WTC11 (cell line): ENCODE measurements at regions not wholly inside any gene's neighbourhood (a gene's known extent, or its start where the extent isn't known, plus 50 kb on each side); places are given as distances from the start of the nearest gene placed in this dataset.

ENCODE experiments used
- ATAC-seq: fragments of 200-7000 bp; cut with Tn5 transposase; 2 replicates; pipeline ENCODE4 v1.10.0; 2021; ENCODE audit warnings: mild to moderate bottlenecking, moderate library complexity
- CTCF ChIA-PET: fragments of 300-600 bp; sonication (Branson Sonifier 250); formaldehyde crosslinking; loops from one replicate; lab custom pipeline; 2021; ENCODE audit warnings: antibody characterized with exemption; lab: Charles Lee
- POLR2A ChIA-PET: fragments of 350-600 bp; sonication (Branson Sonifier 250); formaldehyde crosslinking; loops from one replicate; lab custom pipeline; 2021; ENCODE audit warnings: antibody characterized with exemption; lab: Charles Lee
- DNase-seq: peaks from one replicate; pipeline ENCODE4 v3.0.0; 2021; ENCODE audit warnings: low spot score
- H3K27ac Mint-ChIP-seq: 2 replicates; pipeline ENCODE4 v1.8.0; 2021; ENCODE audit warnings: mixed read lengths
- H3K27me3 Mint-ChIP-seq: 2 replicates; pipeline ENCODE4 v1.8.0; 2021; ENCODE audit warnings: low read depth, mild to moderate bottlenecking, moderate library complexity, mixed read lengths
- H3K36me3 Mint-ChIP-seq: 2 replicates; pipeline ENCODE4 v1.8.0; 2021; ENCODE audit warnings: mixed read lengths
- H3K4me1 Mint-ChIP-seq: 2 replicates; pipeline ENCODE4 v1.8.0; 2022; ENCODE audit warnings: mixed read lengths
- H3K4me3 Mint-ChIP-seq: 2 replicates; pipeline ENCODE4 v1.8.0; 2021; ENCODE audit warnings: mild to moderate bottlenecking, moderate library complexity, mixed read lengths
- H3K9me3 Mint-ChIP-seq: 2 replicates; pipeline ENCODE4 v1.8.0; 2021; ENCODE audit warnings: mixed read lengths
- FOXJ3 ChIP-seq: sonication (generic); formaldehyde crosslinking; IDR thresholded peaks from 2 replicates; pipeline ENCODE4 v1.9.0; 2021; ENCODE audit warnings: missing genetic modification reagents, mild to moderate bottlenecking, borderline replicate concordance
- GTF2I ChIP-seq: fragments of 250-450 bp; sonication (Bioruptor Pico); conservative IDR thresholded peaks from 2 replicates; pipeline ENCODE4 v1.4.0; 2021; ENCODE audit warnings: mild to moderate bottlenecking
- JUN ChIP-seq: sonication (generic); formaldehyde crosslinking; IDR thresholded peaks from 2 replicates; pipeline ENCODE4 v1.8.0; 2023; ENCODE audit warnings: mild to moderate bottlenecking, missing genetic modification reagents
- NFATC4 ChIP-seq: fragments of 250-450 bp; sonication (Bioruptor Pico); IDR thresholded peaks from 2 replicates; pipeline ENCODE4 v1.9.0; 2021; ENCODE audit warnings: mild to moderate bottlenecking
- OVOL2 ChIP-seq: fragments of 250-450 bp; sonication (Bioruptor Pico); IDR thresholded peaks from 2 replicates; pipeline ENCODE4 v1.9.0; 2021; ENCODE audit warnings: mild to moderate bottlenecking, borderline replicate concordance
- SMAD3 ChIP-seq: sonication (generic); formaldehyde crosslinking; IDR thresholded peaks from 2 replicates; pipeline ENCODE4 v1.8.0; 2022; ENCODE audit warnings: missing genetic modification reagents, mild to moderate bottlenecking, borderline replicate concordance
- SP1 ChIP-seq: sonication (generic); formaldehyde crosslinking; conservative IDR thresholded peaks from 2 replicates; pipeline ENCODE4 v1.8.1; 2022; ENCODE audit warnings: missing genetic modification reagents
- ZNF121 ChIP-seq: sonication (generic); formaldehyde crosslinking; IDR thresholded peaks from 2 replicates; pipeline ENCODE4 v1.8.0; 2023; ENCODE audit warnings: missing genetic modification reagents
- ZNF219 ChIP-seq: sonication (generic); formaldehyde crosslinking; IDR thresholded peaks from 2 replicates; pipeline ENCODE4 v1.8.0; 2023; ENCODE audit warnings: missing genetic modification reagents, mild to moderate bottlenecking, borderline replicate concordance
- ZNF423 ChIP-seq: fragments of 250-450 bp; sonication (Bioruptor Pico); IDR thresholded peaks from 2 replicates; pipeline ENCODE4 v2.1.2; 2022; ENCODE audit warnings: mild to moderate bottlenecking, moderate library complexity
- TF ChIP-seq, protein P1 (sequence below): fragments of 250-450 bp; sonication (Bioruptor Pico); IDR thresholded peaks from 2 replicates; pipeline ENCODE4 v1.9.0; 2021; ENCODE audit warnings: mild to moderate bottlenecking
- TF ChIP-seq, protein P2 (sequence below): sonication (generic); formaldehyde crosslinking; IDR thresholded peaks from 2 replicates; pipeline ENCODE4 v1.8.0; 2023; ENCODE audit warnings: missing genetic modification reagents
- TF ChIP-seq, protein P3 (sequence below): sonication (generic); formaldehyde crosslinking; IDR thresholded peaks from 2 replicates; pipeline ENCODE4 v1.8.1; 2022; ENCODE audit warnings: missing genetic modification reagents, borderline replicate concordance
- TF ChIP-seq, protein P4 (sequence below): sonication (generic); formaldehyde crosslinking; IDR thresholded peaks from 2 replicates; pipeline ENCODE4 v1.8.0; 2023; ENCODE audit warnings: mild to moderate bottlenecking, missing genetic modification reagents
- TF ChIP-seq, protein P5 (sequence below): sonication (generic); formaldehyde crosslinking; IDR thresholded peaks from 2 replicates; pipeline ENCODE4 v1.8.0; 2022; ENCODE audit warnings: mild to moderate bottlenecking, missing genetic modification reagents
- TF ChIP-seq, protein P6 (sequence below): fragments of 250-450 bp; sonication (Bioruptor Pico); IDR thresholded peaks from 2 replicates; pipeline ENCODE4 v1.9.0; 2021; ENCODE audit warnings: moderate library complexity, mild to moderate bottlenecking, inconsistent platforms, borderline replicate concordance
- TF ChIP-seq, protein P7 (sequence below): sonication (generic); formaldehyde crosslinking; IDR thresholded peaks from 2 replicates; pipeline ENCODE4 v1.8.1; 2023; ENCODE audit warnings: mild to moderate bottlenecking, missing genetic modification reagents
- TF ChIP-seq, protein P8 (sequence below): sonication (generic); formaldehyde crosslinking; IDR thresholded peaks from 2 replicates; pipeline ENCODE4 v1.8.1; 2023; ENCODE audit warnings: mild to moderate bottlenecking, missing genetic modification reagents, borderline replicate concordance

DNA sequence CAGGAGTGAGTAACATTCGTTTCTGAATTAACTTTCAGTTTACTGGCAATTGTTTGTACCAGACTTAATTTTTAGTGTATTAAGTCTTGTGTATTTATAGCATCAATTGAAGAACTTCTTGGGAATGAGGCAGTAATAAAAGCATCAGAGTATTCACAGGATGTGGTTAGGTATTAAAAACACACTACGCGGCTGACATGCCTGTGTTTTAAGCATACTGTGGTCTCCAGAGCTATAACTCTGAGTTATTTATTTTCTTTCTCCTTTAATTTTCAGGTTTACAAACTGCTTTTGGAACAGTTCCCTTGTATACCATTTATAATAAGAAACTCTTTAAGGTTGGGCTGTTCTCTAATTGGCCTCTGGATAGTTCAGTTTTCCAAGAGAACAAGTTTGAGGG lies 626.1 kb upstream of the NRG3 start (continued):
- TF ChIP-seq, protein P1, sequence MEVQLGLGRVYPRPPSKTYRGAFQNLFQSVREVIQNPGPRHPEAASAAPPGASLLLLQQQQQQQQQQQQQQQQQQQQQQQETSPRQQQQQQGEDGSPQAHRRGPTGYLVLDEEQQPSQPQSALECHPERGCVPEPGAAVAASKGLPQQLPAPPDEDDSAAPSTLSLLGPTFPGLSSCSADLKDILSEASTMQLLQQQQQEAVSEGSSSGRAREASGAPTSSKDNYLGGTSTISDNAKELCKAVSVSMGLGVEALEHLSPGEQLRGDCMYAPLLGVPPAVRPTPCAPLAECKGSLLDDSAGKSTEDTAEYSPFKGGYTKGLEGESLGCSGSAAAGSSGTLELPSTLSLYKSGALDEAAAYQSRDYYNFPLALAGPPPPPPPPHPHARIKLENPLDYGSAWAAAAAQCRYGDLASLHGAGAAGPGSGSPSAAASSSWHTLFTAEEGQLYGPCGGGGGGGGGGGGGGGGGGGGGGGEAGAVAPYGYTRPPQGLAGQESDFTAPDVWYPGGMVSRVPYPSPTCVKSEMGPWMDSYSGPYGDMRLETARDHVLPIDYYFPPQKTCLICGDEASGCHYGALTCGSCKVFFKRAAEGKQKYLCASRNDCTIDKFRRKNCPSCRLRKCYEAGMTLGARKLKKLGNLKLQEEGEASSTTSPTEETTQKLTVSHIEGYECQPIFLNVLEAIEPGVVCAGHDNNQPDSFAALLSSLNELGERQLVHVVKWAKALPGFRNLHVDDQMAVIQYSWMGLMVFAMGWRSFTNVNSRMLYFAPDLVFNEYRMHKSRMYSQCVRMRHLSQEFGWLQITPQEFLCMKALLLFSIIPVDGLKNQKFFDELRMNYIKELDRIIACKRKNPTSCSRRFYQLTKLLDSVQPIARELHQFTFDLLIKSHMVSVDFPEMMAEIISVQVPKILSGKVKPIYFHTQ (CRISPR knock-in tag) = no peak
- no peak for TF ChIP-seq OVOL2
- TF ChIP-seq, protein P2, sequence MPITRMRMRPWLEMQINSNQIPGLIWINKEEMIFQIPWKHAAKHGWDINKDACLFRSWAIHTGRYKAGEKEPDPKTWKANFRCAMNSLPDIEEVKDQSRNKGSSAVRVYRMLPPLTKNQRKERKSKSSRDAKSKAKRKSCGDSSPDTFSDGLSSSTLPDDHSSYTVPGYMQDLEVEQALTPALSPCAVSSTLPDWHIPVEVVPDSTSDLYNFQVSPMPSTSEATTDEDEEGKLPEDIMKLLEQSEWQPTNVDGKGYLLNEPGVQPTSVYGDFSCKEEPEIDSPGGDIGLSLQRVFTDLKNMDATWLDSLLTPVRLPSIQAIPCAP (CRISPR knock-in tag) = no peak

DNA sequence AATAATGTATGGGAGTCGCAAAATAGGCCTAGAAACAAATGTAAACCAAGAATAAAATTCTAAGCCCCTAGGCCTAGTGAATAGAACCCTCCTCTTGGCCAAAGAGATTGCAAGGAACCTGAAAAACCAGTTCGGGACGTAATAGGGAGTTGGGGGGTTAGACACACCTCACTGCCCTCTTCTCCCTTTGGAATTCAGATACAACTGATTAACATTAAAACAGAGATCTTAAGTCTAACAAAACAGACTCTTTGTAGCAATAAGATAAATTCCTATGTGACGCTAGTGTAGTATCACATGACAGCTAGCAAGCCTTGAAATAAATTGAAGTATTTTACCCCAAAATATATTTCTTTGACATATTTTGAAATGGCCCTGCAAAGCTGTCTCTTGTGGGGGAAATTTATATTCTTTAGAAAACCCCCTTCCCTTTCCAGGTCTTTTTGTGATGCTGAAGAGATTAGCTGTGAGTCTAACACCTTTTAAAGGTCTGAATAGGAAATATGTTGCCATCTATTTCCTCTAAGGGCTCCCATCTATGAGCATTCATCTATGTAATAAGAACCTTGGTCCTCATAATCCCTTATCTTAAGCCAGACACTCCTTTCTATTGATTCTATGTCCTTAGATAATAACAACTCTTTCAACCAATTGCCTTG lies 623.4 kb upstream of the NRG3 start:
- ATAC-seq (peak; percentile 98), DNase-seq (peak; percentile 24)
- TF ChIP-seq, protein P3, sequence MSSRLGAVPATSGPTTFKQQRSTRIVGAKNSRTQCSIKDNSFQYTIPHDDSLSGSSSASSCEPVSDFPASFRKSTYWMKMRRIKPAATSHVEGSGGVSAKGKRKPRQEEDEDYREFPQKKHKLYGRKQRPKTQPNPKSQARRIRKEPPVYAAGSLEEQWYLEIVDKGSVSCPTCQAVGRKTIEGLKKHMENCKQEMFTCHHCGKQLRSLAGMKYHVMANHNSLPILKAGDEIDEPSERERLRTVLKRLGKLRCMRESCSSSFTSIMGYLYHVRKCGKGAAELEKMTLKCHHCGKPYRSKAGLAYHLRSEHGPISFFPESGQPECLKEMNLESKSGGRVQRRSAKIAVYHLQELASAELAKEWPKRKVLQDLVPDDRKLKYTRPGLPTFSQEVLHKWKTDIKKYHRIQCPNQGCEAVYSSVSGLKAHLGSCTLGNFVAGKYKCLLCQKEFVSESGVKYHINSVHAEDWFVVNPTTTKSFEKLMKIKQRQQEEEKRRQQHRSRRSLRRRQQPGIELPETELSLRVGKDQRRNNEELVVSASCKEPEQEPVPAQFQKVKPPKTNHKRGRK (CRISPR knock-in tag) = no peak
- TF ChIP-seq JUN (CRISPR knock-in tag) (no peak), ZNF121 (no peak), SP1 (CRISPR knock-in tag) (no peak), ZNF423 (CRISPR knock-in tag) (no peak), FOXJ3 (CRISPR knock-in tag) (no peak), ZNF219 (CRISPR knock-in tag) (no peak), NFATC4 (CRISPR knock-in tag) (no peak), GTF2I (CRISPR knock-in tag) (no peak), SMAD3 (CRISPR knock-in tag) (no peak)
- TF ChIP-seq, protein P4, sequence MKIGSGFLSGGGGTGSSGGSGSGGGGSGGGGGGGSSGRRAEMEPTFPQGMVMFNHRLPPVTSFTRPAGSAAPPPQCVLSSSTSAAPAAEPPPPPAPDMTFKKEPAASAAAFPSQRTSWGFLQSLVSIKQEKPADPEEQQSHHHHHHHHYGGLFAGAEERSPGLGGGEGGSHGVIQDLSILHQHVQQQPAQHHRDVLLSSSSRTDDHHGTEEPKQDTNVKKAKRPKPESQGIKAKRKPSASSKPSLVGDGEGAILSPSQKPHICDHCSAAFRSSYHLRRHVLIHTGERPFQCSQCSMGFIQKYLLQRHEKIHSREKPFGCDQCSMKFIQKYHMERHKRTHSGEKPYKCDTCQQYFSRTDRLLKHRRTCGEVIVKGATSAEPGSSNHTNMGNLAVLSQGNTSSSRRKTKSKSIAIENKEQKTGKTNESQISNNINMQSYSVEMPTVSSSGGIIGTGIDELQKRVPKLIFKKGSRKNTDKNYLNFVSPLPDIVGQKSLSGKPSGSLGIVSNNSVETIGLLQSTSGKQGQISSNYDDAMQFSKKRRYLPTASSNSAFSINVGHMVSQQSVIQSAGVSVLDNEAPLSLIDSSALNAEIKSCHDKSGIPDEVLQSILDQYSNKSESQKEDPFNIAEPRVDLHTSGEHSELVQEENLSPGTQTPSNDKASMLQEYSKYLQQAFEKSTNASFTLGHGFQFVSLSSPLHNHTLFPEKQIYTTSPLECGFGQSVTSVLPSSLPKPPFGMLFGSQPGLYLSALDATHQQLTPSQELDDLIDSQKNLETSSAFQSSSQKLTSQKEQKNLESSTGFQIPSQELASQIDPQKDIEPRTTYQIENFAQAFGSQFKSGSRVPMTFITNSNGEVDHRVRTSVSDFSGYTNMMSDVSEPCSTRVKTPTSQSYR (CRISPR knock-in tag) = no peak
- TF ChIP-seq, protein P5, sequence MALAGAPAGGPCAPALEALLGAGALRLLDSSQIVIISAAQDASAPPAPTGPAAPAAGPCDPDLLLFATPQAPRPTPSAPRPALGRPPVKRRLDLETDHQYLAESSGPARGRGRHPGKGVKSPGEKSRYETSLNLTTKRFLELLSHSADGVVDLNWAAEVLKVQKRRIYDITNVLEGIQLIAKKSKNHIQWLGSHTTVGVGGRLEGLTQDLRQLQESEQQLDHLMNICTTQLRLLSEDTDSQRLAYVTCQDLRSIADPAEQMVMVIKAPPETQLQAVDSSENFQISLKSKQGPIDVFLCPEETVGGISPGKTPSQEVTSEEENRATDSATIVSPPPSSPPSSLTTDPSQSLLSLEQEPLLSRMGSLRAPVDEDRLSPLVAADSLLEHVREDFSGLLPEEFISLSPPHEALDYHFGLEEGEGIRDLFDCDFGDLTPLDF (CRISPR knock-in tag) = no peak
- TF ChIP-seq, protein P6, sequence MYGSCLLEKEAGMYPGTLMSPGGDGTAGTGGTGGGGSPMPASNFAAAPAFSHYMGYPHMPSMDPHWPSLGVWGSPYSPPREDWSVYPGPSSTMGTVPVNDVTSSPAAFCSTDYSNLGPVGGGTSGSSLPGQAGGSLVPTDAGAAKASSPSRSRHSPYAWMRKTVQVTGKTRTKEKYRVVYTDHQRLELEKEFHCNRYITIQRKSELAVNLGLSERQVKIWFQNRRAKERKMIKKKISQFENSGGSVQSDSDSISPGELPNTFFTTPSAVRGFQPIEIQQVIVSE (CRISPR knock-in tag) = no peak
- TF ChIP-seq, protein P7, sequence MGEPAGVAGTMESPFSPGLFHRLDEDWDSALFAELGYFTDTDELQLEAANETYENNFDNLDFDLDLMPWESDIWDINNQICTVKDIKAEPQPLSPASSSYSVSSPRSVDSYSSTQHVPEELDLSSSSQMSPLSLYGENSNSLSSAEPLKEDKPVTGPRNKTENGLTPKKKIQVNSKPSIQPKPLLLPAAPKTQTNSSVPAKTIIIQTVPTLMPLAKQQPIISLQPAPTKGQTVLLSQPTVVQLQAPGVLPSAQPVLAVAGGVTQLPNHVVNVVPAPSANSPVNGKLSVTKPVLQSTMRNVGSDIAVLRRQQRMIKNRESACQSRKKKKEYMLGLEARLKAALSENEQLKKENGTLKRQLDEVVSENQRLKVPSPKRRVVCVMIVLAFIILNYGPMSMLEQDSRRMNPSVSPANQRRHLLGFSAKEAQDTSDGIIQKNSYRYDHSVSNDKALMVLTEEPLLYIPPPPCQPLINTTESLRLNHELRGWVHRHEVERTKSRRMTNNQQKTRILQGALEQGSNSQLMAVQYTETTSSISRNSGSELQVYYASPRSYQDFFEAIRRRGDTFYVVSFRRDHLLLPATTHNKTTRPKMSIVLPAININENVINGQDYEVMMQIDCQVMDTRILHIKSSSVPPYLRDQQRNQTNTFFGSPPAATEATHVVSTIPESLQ (CRISPR knock-in tag) = no peak
- TF ChIP-seq, protein P8, sequence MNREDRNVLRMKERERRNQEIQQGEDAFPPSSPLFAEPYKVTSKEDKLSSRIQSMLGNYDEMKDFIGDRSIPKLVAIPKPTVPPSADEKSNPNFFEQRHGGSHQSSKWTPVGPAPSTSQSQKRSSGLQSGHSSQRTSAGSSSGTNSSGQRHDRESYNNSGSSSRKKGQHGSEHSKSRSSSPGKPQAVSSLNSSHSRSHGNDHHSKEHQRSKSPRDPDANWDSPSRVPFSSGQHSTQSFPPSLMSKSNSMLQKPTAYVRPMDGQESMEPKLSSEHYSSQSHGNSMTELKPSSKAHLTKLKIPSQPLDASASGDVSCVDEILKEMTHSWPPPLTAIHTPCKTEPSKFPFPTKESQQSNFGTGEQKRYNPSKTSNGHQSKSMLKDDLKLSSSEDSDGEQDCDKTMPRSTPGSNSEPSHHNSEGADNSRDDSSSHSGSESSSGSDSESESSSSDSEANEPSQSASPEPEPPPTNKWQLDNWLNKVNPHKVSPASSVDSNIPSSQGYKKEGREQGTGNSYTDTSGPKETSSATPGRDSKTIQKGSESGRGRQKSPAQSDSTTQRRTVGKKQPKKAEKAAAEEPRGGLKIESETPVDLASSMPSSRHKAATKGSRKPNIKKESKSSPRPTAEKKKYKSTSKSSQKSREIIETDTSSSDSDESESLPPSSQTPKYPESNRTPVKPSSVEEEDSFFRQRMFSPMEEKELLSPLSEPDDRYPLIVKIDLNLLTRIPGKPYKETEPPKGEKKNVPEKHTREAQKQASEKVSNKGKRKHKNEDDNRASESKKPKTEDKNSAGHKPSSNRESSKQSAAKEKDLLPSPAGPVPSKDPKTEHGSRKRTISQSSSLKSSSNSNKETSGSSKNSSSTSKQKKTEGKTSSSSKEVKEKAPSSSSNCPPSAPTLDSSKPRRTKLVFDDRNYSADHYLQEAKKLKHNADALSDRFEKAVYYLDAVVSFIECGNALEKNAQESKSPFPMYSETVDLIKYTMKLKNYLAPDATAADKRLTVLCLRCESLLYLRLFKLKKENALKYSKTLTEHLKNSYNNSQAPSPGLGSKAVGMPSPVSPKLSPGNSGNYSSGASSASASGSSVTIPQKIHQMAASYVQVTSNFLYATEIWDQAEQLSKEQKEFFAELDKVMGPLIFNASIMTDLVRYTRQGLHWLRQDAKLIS (CRISPR knock-in tag) = no peak
- CTCF ChIA-PET = interaction anchor here (1.6 kb wide), 1 partner anchor 72 kb away, joined by 5 read pairs; no protein-coding TSS in a partner anchor
- Mint-ChIP-seq H3K36me3 (no peaks in the 10 kb centered on the region), H3K4me1 (peaks cover 35% of the 10 kb centered on the region), H3K4me3 (peak overlapping the region; percentile 14; the same call in 1 of the 2 replicates), H3K9me3 (peaks cover 5% of the 10 kb centered on the region), H3K27ac (peak overlapping the region; percentile 85), H3K27me3 (no peaks in the 10 kb centered on the region)
- POLR2A ChIA-PET = no interaction called here
